OCI-LY1 (cell line): ENCODE measurements at regions not wholly inside any gene's neighbourhood (a gene's known extent, or its start where the extent isn't known, plus 50 kb on each side); places are given as distances from the start of the nearest gene placed in this dataset.

Experiments used
- H2AFZ ChIP-seq: fragments of 200-600 bp; sonication (generic), shearing (Covaris generic); 2 replicates; pipeline ENCODE4 v1.6.0; 2014; ENCODE audit warnings: antibody characterized with exemption, mild to moderate bottlenecking, low read length
- H3F3A ChIP-seq: fragments of 200-600 bp; sonication (generic), shearing (Covaris generic); 2 replicates; pipeline ENCODE4 v1.6.0; 2014; ENCODE audit warnings: mild to moderate bottlenecking, antibody characterized with exemption, low read length, moderate library complexity; ENCODE audit not compliant: insufficient read depth
- H3K27ac ChIP-seq: fragments of 200-600 bp; sonication (generic); 2 replicates; pipeline ENCODE4 v1.5.1; 2014; ENCODE audit warnings: low read length, mixed run types, mild to moderate bottlenecking, low read depth; ENCODE audit not compliant: poor library complexity, severe bottlenecking
- H3K27me3 ChIP-seq: fragments of 200-600 bp; sonication (generic); 2 replicates; pipeline ENCODE4 v1.6.0; 2014; ENCODE audit warnings: antibody characterized with exemption, mild to moderate bottlenecking, low read length, moderate library complexity; ENCODE audit not compliant: insufficient read depth
- H3K36me3 ChIP-seq: fragments of 200-600 bp; sonication (generic); 2 replicates; pipeline ENCODE4 v1.6.1; 2014; ENCODE audit warnings: mild to moderate bottlenecking, antibody characterized with exemption, low read length, moderate library complexity, mixed read lengths; ENCODE audit not compliant: insufficient read depth
- H3K4me1 ChIP-seq: fragments of 200-600 bp; sonication (generic); 2 replicates; pipeline ENCODE4 v1.5.1; 2014; ENCODE audit warnings: mild to moderate bottlenecking, low read length, moderate library complexity; ENCODE audit not compliant: insufficient read depth, severe bottlenecking
- H3K4me2 ChIP-seq: fragments of 200-600 bp; sonication (generic), shearing (Covaris generic); 2 replicates; pipeline ENCODE4 v1.6.1; 2014; ENCODE audit warnings: low read length
- H3K4me3 ChIP-seq: fragments of 200-600 bp; sonication (generic); 2 replicates; pipeline ENCODE4 v1.5.1; 2014; ENCODE audit warnings: low read length, low read depth, mild to moderate bottlenecking, mixed read lengths; ENCODE audit not compliant: poor library complexity, severe bottlenecking
- H3K79me2 ChIP-seq: fragments of 200-600 bp; shearing (Covaris generic); 2 replicates; pipeline ENCODE4 v1.6.1; 2016; ENCODE audit warnings: mixed run types, low read length, mixed read lengths; ENCODE audit not compliant: insufficient read depth
- H3K9ac ChIP-seq: fragments of 200-600 bp; sonication (generic), shearing (Covaris generic); 2 replicates; pipeline ENCODE4 v1.6.1; 2014; ENCODE audit warnings: mild to moderate bottlenecking, low read length, mixed read lengths
- H3K9me2 ChIP-seq: fragments of 200-600 bp; sonication (generic), shearing (Covaris generic); 2 replicates; pipeline ENCODE4 v1.6.1; 2014; ENCODE audit warnings: low read depth, mild to moderate bottlenecking, low read length, mixed read lengths
- H3K9me3 ChIP-seq: fragments of 200-600 bp; shearing (Covaris generic); 2 replicates; pipeline ENCODE4 v1.6.1; 2014; ENCODE audit warnings: low read length, mixed read lengths
- H4K20me1 ChIP-seq: fragments of 200-600 bp; sonication (generic), shearing (Covaris generic); 2 replicates; pipeline ENCODE4 v1.6.0; 2016; ENCODE audit warnings: mild to moderate bottlenecking, low read length; ENCODE audit not compliant: insufficient read depth
- EZH2 ChIP-seq: fragments of 200-600 bp; sonication (generic), shearing (Covaris generic); IDR thresholded peaks from 2 replicates; pipeline ENCODE4 v1.8.0; 2017; ENCODE audit warnings: borderline replicate concordance, mixed run types, mild to moderate bottlenecking, antibody characterized with exemption, low read length, moderate library complexity, mixed read lengths
- TF ChIP-seq, protein P1 (sequence below): fragments of 200-600 bp; sonication (generic), shearing (Covaris generic); IDR thresholded peaks from 2 replicates; pipeline ENCODE4 v1.5.1; 2017; ENCODE audit warnings: mild to moderate bottlenecking, antibody characterized with exemption, low read length, moderate library complexity, mixed read lengths

DNA sequence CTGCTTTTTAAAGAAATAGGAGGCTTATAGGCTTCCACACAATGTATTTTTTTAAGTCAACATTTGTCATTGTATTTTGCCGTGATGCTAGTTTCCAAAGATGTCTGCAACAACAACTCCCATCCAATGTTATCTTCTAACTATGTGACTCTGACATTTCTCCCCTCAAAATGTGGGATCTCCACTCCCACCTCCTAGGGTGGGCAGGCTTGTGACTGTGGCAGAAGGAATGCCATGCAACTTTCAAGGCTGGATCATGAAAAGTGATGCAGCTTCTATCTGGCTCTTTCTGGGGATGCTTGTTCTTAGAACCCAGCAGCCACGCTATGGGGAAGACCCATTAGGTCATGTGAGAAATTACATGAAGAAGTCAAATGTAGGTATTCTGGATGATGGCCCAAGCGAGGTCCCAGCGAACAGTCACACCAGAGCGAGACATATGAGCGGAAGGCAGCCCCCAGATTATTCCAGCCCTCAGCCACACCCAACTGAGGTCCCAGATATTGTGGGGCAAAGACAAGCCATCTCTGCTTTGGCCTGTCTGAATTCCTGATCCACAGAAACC, 124.3 kb downstream of the BDH1 start:
- no peaks in the 10 kb centered on the region for H4K20me1 ChIP-seq
- H3K36me3 ChIP-seq: no peaks in the 10 kb centered on the region
- H2AFZ ChIP-seq: no peak overlapping the region
- no peaks in the 10 kb centered on the region for H3K79me2 ChIP-seq
- H3K9ac ChIP-seq: no peak overlapping the region
- H3K4me1 ChIP-seq: no peaks in the 10 kb centered on the region
- H3K27me3 ChIP-seq: peaks cover 17% of the 10 kb centered on the region
- no peak overlapping the region for H3K27ac ChIP-seq
- no peak overlapping the region for H3K4me3 ChIP-seq
- H3K4me2 ChIP-seq: no peak overlapping the region
- H3F3A ChIP-seq: no peaks in the 10 kb centered on the region
- TF ChIP-seq, protein P1, sequence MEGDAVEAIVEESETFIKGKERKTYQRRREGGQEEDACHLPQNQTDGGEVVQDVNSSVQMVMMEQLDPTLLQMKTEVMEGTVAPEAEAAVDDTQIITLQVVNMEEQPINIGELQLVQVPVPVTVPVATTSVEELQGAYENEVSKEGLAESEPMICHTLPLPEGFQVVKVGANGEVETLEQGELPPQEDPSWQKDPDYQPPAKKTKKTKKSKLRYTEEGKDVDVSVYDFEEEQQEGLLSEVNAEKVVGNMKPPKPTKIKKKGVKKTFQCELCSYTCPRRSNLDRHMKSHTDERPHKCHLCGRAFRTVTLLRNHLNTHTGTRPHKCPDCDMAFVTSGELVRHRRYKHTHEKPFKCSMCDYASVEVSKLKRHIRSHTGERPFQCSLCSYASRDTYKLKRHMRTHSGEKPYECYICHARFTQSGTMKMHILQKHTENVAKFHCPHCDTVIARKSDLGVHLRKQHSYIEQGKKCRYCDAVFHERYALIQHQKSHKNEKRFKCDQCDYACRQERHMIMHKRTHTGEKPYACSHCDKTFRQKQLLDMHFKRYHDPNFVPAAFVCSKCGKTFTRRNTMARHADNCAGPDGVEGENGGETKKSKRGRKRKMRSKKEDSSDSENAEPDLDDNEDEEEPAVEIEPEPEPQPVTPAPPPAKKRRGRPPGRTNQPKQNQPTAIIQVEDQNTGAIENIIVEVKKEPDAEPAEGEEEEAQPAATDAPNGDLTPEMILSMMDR: no peak
- no peak for TF ChIP-seq EZH2
- H3K9me3 ChIP-seq: no peaks in the 10 kb centered on the region
- no peaks in the 10 kb centered on the region for H3K9me2 ChIP-seq

DNA sequence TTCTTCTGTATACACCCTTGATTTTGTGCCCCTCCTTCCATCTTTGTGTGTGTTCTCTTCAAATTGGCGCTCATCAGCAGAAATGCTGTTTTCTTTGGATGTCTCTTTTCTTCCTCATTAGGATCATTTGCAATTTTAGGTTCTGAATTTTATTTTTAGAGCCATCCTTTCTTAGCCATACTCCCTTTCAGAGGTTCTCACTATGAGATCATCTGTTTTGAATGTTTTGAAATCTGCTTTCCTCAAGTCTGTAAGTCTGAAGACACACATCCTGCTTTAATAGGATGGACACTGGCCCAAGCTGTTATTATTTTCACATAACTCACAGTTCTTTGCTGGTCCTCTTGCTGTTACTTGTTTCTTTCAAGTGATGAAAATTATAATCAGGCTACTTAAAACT, 124.8 kb downstream of the BDH1 start:
- Histone ChIP-seq H3K79me2 (no peaks in the 10 kb centered on the region), H4K20me1 (no peaks in the 10 kb centered on the region), H2AFZ (no peak overlapping the region), H3K4me3 (no peak overlapping the region), H3K9me2 (no peaks in the 10 kb centered on the region), H3K4me2 (no peak overlapping the region), H3K9me3 (no peaks in the 10 kb centered on the region), H3K9ac (no peak overlapping the region), H3K27me3 (peaks cover 17% of the 10 kb centered on the region), H3F3A (no peaks in the 10 kb centered on the region), H3K27ac (no peak overlapping the region), H3K4me1 (no peaks in the 10 kb centered on the region), H3K36me3 (no peaks in the 10 kb centered on the region)
- TF ChIP-seq, protein P1: no peak
- TF ChIP-seq EZH2: no peak

DNA sequence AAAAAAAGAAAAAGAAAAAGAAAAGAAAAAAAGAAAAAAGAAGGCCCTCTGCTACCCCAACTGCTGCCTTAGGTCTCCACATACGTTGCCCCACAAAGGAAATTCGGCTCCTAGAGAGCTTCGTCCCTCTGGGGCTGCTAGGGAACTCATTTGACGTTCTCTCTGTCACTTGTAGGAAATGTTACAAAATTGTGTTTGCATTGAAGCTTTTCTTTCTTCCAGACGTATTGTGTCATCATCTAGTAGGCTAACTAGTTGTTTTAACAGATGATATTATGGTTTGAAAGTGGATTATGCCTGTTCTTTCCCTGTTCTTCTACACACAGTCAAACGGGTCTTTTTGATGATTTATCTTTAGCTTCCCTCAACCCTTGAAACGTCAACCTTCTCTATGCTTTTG, 125.3 kb downstream of the BDH1 start:
- Histone ChIP-seq H3K79me2 (no peaks in the 10 kb centered on the region), H3K27me3 (peaks cover 17% of the 10 kb centered on the region), H4K20me1 (no peaks in the 10 kb centered on the region), H3K4me2 (no peak overlapping the region), H3K9me2 (no peaks in the 10 kb centered on the region), H3K4me1 (no peaks in the 10 kb centered on the region), H3K9ac (no peak overlapping the region), H3F3A (no peaks in the 10 kb centered on the region), H3K9me3 (no peaks in the 10 kb centered on the region), H3K4me3 (no peak overlapping the region), H2AFZ (no peak overlapping the region), H3K27ac (no peak overlapping the region), H3K36me3 (no peaks in the 10 kb centered on the region)
- no peak for TF ChIP-seq EZH2
- TF ChIP-seq, protein P1: no peak
